CD4-positive, CD25-positive, alpha-beta regulatory T cell (primary cell): ENCODE measurements at regions not wholly inside any gene's neighbourhood (a gene's known extent, or its start where the extent isn't known, plus 50 kb on each side); places are given as distances from the start of the nearest gene placed in this dataset.
"Not testable (repeated sequence)": the region's sequence is repeated elsewhere in the genome, so short reads cannot be mapped to it uniquely, and the experiment has no call there.

Experiments
- ATAC-seq, 2 donors: fragments of 150-1000 bp; cut with Tn5 transposase; one replicate each; pipeline ENCODE4 v1.10.0; 2021; ENCODE audit warnings: low read depth in 2 of 2, moderate number of reproducible peaks in 2 of 2, moderate library complexity in 1 of 2
- DNase-seq, 3 donors: peaks; one replicate each; pipeline versions ENCODE4 v3.0.0 to v3.0.0-alpha.2; 2012 to 2022; ENCODE audit warnings: mixed read lengths in 1 of 3
- H3K27ac ChIP-seq: one replicate; pipeline ENCODE4 v1.7.0; 2013; ENCODE audit warnings: mild to moderate bottlenecking, low read length; ENCODE audit not compliant: insufficient read depth, poor library complexity, severe bottlenecking
- H3K27me3 ChIP-seq: one replicate; pipeline ENCODE4 v1.7.0; 2013; ENCODE audit warnings: low read length; ENCODE audit not compliant: control insufficient read depth, insufficient read depth
- H3K36me3 ChIP-seq: one replicate; pipeline ENCODE4 v1.7.0; 2013; ENCODE audit warnings: mild to moderate bottlenecking, low read length, moderate library complexity; ENCODE audit not compliant: control insufficient read depth, insufficient read depth
- H3K4me1 ChIP-seq: 2 replicates; pipeline ENCODE4 v1.7.0; 2013; ENCODE audit warnings: mild to moderate bottlenecking, low read length; ENCODE audit not compliant: insufficient read depth, control insufficient read depth, poor library complexity, severe bottlenecking
- H3K4me3 ChIP-seq: one replicate; pipeline ENCODE4 v1.7.0; 2013; ENCODE audit warnings: low read depth, mild to moderate bottlenecking, low read length, moderate library complexity
- H3K9me3 ChIP-seq, 2 experiments: 1 replicate in 1 of 2; 2 replicates in 1 of 2; pipeline ENCODE4 v1.7.0; 2013; ENCODE audit warnings: low read length in 2 of 2, mild to moderate bottlenecking in 1 of 2, moderate library complexity in 1 of 2; ENCODE audit not compliant: control insufficient read depth in 2 of 2
- H3K27ac Mint-ChIP-seq, 3 donors: one replicate each; pipeline ENCODE4 v1.8.0; 2020 to 2022; ENCODE audit warnings: mild to moderate bottlenecking in 3 of 3, mixed read lengths in 3 of 3, moderate library complexity in 2 of 3
- H3K27me3 Mint-ChIP-seq: one replicate; pipeline ENCODE4 v1.8.0; 2022; ENCODE audit warnings: mild to moderate bottlenecking, mixed read lengths
- H3K36me3 Mint-ChIP-seq: one replicate; pipeline ENCODE4 v1.8.0; 2020; ENCODE audit warnings: mixed read lengths
- H3K4me1 Mint-ChIP-seq, 4 donors: one replicate each; pipeline ENCODE4 v1.8.0; 2020 to 2022; ENCODE audit warnings: mixed read lengths in 4 of 4, mild to moderate bottlenecking in 1 of 4
- H3K4me3 Mint-ChIP-seq, 4 donors: one replicate each; pipeline ENCODE4 v1.8.0; 2020 to 2022; ENCODE audit warnings: mild to moderate bottlenecking in 4 of 4, mixed read lengths in 4 of 4, moderate library complexity in 3 of 4
- H3K9me3 Mint-ChIP-seq, 7 donors: one replicate each; pipeline ENCODE4 v1.8.0; 2020 to 2022; ENCODE audit warnings: mixed read lengths in 7 of 7, mild to moderate bottlenecking in 3 of 7, moderate library complexity in 2 of 7

GRCh38 chr1:96558635-96559034 lies 162.9 kb upstream of the PTBP2 start:
- no peak overlapping the region for H3K27ac Mint-ChIP-seq
- no peaks in the 10 kb centered on the region for H3K4me1 Mint-ChIP-seq
- Histone ChIP-seq H3K27me3 (no peaks in the 10 kb centered on the region), H3K9me3 (no peaks in the 10 kb centered on the region), H3K27ac (no peak overlapping the region), H3K4me1 (no peaks in the 10 kb centered on the region), H3K4me3 (no peak overlapping the region), H3K36me3 (no peaks in the 10 kb centered on the region)
- H3K9me3 Mint-ChIP-seq: peaks cover 0 to 2% (median 0%) of the 10 kb centered on the region in 7 donors
- ATAC-seq: no peak
- H3K27me3 Mint-ChIP-seq: peaks cover 11% of the 10 kb centered on the region
- DNase-seq: no peak
- no peak overlapping the region for H3K4me3 Mint-ChIP-seq
- H3K36me3 Mint-ChIP-seq: no peaks in the 10 kb centered on the region

DNA sequence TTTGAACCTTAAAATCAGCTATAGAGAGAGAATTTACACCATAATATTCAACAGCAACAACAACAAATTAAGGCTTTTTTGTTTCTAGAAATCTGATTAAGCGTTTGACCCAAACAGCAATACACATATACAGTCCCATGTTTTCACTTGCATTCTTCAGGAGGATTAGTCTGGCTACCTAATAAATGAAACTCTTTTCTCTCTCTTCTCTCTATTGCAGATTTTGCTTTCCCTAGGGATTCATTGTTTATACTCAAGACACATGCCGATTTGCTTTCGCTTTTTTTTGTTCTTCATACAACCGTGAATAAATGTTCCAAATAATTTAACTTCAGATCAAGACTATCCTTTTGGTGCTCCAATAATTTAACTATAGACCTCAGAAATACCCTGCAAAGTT lies 162.4 kb upstream of the PTBP2 start:
- no peak overlapping the region for H3K4me3 Mint-ChIP-seq
- Histone ChIP-seq H3K27me3 (no peaks in the 10 kb centered on the region), H3K4me3 (no peak overlapping the region), H3K36me3 (no peaks in the 10 kb centered on the region), H3K27ac (no peak overlapping the region), H3K4me1 (no peaks in the 10 kb centered on the region), H3K9me3 (no peaks in the 10 kb centered on the region)
- H3K36me3 Mint-ChIP-seq: no peaks in the 10 kb centered on the region
- DNase-seq: no peak
- no peaks in the 10 kb centered on the region for H3K4me1 Mint-ChIP-seq
- H3K9me3 Mint-ChIP-seq: peaks cover 0 to 2% (median 0%) of the 10 kb centered on the region in 7 donors
- ATAC-seq: no peak
- H3K27ac Mint-ChIP-seq: no peak overlapping the region
- H3K27me3 Mint-ChIP-seq: peaks cover 11% of the 10 kb centered on the region

GRCh38 chr1:96559707-96560596 lies 161.6 kb upstream of the PTBP2 start:
- ATAC-seq: no peak

GRCh38 chr1:96562094-96562493 lies 159.5 kb upstream of the PTBP2 start:
- H3K9me3 Mint-ChIP-seq: peaks cover 0 to 2% (median 0%) of the 10 kb centered on the region in 7 donors
- H3K27ac Mint-ChIP-seq: no peak overlapping the region
- DNase-seq (no peak), ATAC-seq (no peak)
- H3K4me3 ChIP-seq: no peak overlapping the region
- H3K9me3 ChIP-seq: no peaks in the 10 kb centered on the region
- H3K4me1 Mint-ChIP-seq: no peaks in the 10 kb centered on the region
- peaks cover 11% of the 10 kb centered on the region for H3K27me3 Mint-ChIP-seq
- H3K4me1 ChIP-seq: no peaks in the 10 kb centered on the region
- H3K4me3 Mint-ChIP-seq: no peak overlapping the region
- no peaks in the 10 kb centered on the region for H3K36me3 Mint-ChIP-seq
- no peak overlapping the region for H3K27ac ChIP-seq
- no peaks in the 10 kb centered on the region for H3K27me3 ChIP-seq
- H3K36me3 ChIP-seq: no peaks in the 10 kb centered on the region

More at GRCh38 chr1:96559707-96560596, 161.6 kb upstream of the PTBP2 start:
- Histone ChIP-seq H3K4me3 (no peak overlapping the region), H3K36me3 (no peaks in the 10 kb centered on the region), H3K4me1 (no peaks in the 10 kb centered on the region), H3K27me3 (no peaks in the 10 kb centered on the region), H3K27ac (no peak overlapping the region), H3K9me3 (no peaks in the 10 kb centered on the region)
- H3K4me3 Mint-ChIP-seq: no peak overlapping the region
- no peaks in the 10 kb centered on the region for H3K36me3 Mint-ChIP-seq
- H3K9me3 Mint-ChIP-seq: peaks cover 0 to 2% (median 0%) of the 10 kb centered on the region in 7 donors
- H3K4me1 Mint-ChIP-seq: no peaks in the 10 kb centered on the region
- no peak for DNase-seq
- peaks cover 11% of the 10 kb centered on the region for H3K27me3 Mint-ChIP-seq
- no peak overlapping the region for H3K27ac Mint-ChIP-seq

DNA sequence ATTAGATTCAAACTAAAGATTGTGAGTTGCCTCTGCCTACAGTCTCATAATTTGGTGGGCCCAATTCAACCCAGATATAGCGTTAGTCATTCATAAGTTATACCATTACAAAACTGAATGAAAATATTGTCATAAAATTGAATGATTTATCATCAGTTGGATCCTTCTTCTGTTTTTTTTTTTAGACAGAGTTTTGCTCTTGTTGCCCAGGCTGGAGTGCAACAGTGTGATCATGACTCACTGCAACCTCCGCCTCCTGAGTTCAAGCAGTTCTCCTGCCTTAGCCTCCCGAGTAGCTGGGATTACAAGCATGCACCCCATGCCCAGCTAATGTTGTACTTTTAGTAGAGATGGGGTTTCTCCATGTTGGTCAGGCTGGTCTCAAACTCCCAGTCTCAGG lies 157.2 kb upstream of the PTBP2 start:
- not testable (repeated sequence) for H3K27me3 Mint-ChIP-seq, H3K4me1 ChIP-seq, H3K4me1 Mint-ChIP-seq, H3K9me3 ChIP-seq, H3K27ac Mint-ChIP-seq, H3K36me3 Mint-ChIP-seq, H3K27ac ChIP-seq, ATAC-seq, H3K4me3 ChIP-seq, H3K27me3 ChIP-seq, H3K9me3 Mint-ChIP-seq, H3K4me3 Mint-ChIP-seq, DNase-seq, H3K36me3 ChIP-seq

DNA sequence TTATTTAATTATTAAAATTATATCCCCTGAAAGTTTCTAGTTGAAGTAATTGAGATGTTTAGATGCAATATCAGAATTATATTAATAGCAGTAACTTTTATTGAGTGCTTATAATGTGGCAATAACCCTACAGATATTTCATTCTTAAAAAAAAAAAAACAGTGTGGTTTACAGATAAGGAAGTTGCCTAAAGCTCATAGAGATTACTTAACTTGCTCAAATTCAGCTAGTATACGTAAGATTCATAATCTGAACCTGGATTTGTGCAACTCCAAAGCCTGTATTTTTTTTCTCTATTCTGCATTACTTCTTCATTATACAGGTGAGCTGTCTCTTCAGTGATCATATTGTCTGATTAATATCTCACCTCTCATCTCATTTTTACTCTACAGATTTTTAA lies 156.0 kb upstream of the PTBP2 start:
- Histone ChIP-seq H3K4me1 (no peaks in the 10 kb centered on the region), H3K27me3 (no peaks in the 10 kb centered on the region), H3K27ac (no peak overlapping the region), H3K9me3 (no peaks in the 10 kb centered on the region), H3K36me3 (no peaks in the 10 kb centered on the region), H3K4me3 (no peak overlapping the region)
- ATAC-seq (no peak), DNase-seq (no peak)
- Mint-ChIP-seq H3K9me3 (peaks cover 0 to 2% (median 0%) of the 10 kb centered on the region in 7 donors), H3K4me1 (no peaks in the 10 kb centered on the region), H3K4me3 (no peak overlapping the region), H3K36me3 (no peaks in the 10 kb centered on the region), H3K27ac (no peak overlapping the region), H3K27me3 (peaks cover 5% of the 10 kb centered on the region)

GRCh38 chr1:96568639-96569038 lies 152.9 kb upstream of the PTBP2 start:
- Mint-ChIP-seq H3K4me3 (no peak overlapping the region), H3K27me3 (no peaks in the 10 kb centered on the region), H3K4me1 (no peaks in the 10 kb centered on the region), H3K27ac (no peak overlapping the region), H3K36me3 (no peaks in the 10 kb centered on the region), H3K9me3 (peaks cover 0 to 3% (median 0%) of the 10 kb centered on the region in 7 donors)
- DNase-seq: no peak
- no peaks in the 10 kb centered on the region for H3K4me1 ChIP-seq
- no peaks in the 10 kb centered on the region for H3K9me3 ChIP-seq
- no peaks in the 10 kb centered on the region for H3K36me3 ChIP-seq
- H3K4me3 ChIP-seq: no peak overlapping the region
- no peak overlapping the region for H3K27ac ChIP-seq
- H3K27me3 ChIP-seq: no peaks in the 10 kb centered on the region
- no peak for ATAC-seq

DNA sequence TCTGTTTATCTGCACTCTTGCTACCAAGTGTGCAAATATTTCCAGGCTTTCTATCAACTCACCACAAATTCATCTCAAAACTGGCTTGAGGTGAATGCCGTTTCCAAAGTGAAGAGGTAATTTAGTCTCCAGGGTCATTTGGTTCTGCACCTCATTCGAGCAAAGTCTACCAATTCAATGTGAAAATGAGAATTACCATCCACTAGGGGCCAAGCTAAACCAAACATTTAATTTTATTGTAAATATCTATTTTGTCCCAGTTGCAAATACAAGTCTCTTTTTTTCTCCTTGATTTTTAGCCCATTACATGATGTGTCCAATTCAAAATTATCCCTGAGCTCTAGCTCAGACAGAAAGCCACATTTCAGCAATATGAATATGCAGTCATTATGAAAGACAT lies 152.3 kb upstream of the PTBP2 start:
- ATAC-seq: no peak
- Histone ChIP-seq H3K27me3 (no peaks in the 10 kb centered on the region), H3K27ac (no peak overlapping the region), H3K36me3 (no peaks in the 10 kb centered on the region), H3K4me1 (no peaks in the 10 kb centered on the region), H3K9me3 (no peaks in the 10 kb centered on the region), H3K4me3 (no peak overlapping the region)
- Mint-ChIP-seq H3K36me3 (no peaks in the 10 kb centered on the region), H3K4me3 (no peak overlapping the region), H3K4me1 (no peaks in the 10 kb centered on the region), H3K27ac (no peak overlapping the region), H3K27me3 (no peaks in the 10 kb centered on the region), H3K9me3 (peaks cover 0 to 5% (median 0%) of the 10 kb centered on the region in 7 donors)
- DNase-seq: no peak
